HG03103 (cell line): ENCODE measurements at regions not wholly inside any gene's neighbourhood (a gene's known extent, or its start where the extent isn't known, plus 50 kb on each side); places are given as distances from the start of the nearest gene placed in this dataset.
"Not testable (repeated sequence)": the region's sequence is repeated elsewhere in the genome, so short reads cannot be mapped to it uniquely, and the experiment has no call there.

Source experiments
- ATAC-seq: cut with Tn5 transposase; IDR thresholded peaks from one replicate; pipeline ENCODE4 v1.9.1; 2021; ENCODE audit warnings: low read depth; ENCODE audit not compliant: unreplicated experiment

- no peak for ATAC-seq
Observed at GRCh38 chr4:153880983-153881382, 92.1 kb upstream of the SFRP2 start.

GRCh38 chr4:153877898-153878297, 89.0 kb upstream of the SFRP2 start:
- ATAC-seq, result no peak

GRCh38 chr4:153873741-153874140, 84.9 kb upstream of the SFRP2 start:
- no peak for ATAC-seq

- ATAC-seq, result not testable (repeated sequence)
Observed at GRCh38 chr4:153866766-153867165, 77.9 kb upstream of the SFRP2 start.

- no peak for ATAC-seq
Observed at GRCh38 chr4:153852501-153852900, 63.6 kb upstream of the SFRP2 start.

- ATAC-seq, result no peak
Observed at GRCh38 chr4:153850533-153851280, 61.8 kb upstream of the SFRP2 start.

GRCh38 chr4:153844144-153844543, 55.3 kb upstream of the SFRP2 start:
- ATAC-seq, result no peak
